ENCODE measurements at regions not wholly inside any gene's neighbourhood (a gene's known extent, or its start where the extent isn't known, plus 50 kb on each side); places are given as distances from the start of the nearest gene placed in this dataset.

DNA sequence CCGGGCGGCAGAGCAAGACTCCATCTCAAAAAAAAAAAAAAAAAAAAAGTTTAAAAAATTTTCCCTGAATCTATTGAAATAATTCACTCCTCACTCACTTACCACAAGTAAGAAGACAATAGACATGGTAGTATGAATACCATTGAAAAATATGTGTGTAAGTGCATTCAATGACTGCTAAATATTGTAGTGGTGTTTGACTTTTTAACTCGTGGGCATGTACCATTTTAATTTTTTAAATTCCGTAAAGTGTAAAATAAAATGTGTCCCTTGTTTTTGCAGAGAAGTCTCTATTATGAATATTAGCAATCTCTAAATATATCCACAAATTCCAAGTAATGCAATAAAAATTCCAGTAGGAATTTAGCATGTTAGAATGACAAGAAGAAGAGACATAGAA lies 134.1 kb downstream of the COPS8 start:
- DNase-seq: no peak
- Mint-ChIP-seq H3K36me3 (ENCODE audit: low read depth) (no peaks in the 10 kb centered on the region), H3K4me3 (no peak overlapping the region), H3K4me1 (no peaks in the 10 kb centered on the region), H3K9me3 (no peaks in the 10 kb centered on the region), H3K27me3 (peaks cover 8% of the 10 kb centered on the region), H3K27ac (no peak overlapping the region)
- ChIA-PET CTCF (no interaction called here), POLR2A (no interaction called here)

DNA sequence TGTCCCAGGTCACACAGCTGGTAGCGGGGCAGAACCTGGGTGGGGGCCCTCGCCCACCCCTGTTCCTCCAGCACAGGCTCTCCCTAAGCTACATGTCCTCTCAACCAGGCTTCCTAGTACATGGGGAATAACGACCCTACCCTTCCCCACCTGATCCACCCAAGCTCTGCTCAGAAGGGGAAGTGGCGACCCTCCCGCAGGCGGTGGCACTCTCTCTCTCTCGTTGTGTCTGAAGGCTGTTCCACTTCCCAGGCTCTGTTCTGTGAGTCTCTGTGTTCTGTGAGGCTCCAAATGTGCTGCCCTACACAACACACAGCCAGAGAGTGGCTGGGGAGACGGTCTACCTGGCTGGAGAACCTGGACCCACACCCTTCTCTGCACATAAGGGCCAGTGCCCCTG lies 135.8 kb downstream of the COPS8 start:
- POLR2A ChIA-PET: no interaction called here
- CTCF ChIA-PET: no interaction called here
- peaks cover 10% of the 10 kb centered on the region for H3K27me3 Mint-ChIP-seq
- no peak overlapping the region for H3K4me3 Mint-ChIP-seq
- H3K4me1 Mint-ChIP-seq: no peaks in the 10 kb centered on the region
- no peaks in the 10 kb centered on the region for H3K36me3 Mint-ChIP-seq (ENCODE audit: low read depth)
- DNase-seq: no peak
- H3K27ac Mint-ChIP-seq: no peak overlapping the region
- H3K9me3 Mint-ChIP-seq: no peaks in the 10 kb centered on the region

DNA sequence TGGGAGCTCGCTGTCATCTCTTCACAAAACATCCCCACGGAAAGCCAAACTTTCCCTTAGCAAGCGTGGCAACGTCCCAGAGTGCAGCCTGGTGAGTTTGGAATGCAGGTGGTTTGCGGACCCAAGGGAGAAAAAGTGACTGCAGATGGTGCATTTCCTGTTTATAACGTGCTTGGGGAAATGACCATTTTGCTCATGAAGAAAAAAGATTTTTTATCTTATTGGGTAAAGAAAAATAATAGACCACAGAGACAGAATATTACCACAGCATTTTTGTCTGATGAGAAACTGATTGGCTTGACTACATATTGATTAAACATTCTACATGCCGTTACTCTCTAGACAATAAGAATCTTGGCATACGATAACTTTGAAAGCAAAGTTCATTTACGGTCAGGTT lies 136.5 kb downstream of the COPS8 start:
- H3K27ac Mint-ChIP-seq: no peak overlapping the region
- H3K4me1 Mint-ChIP-seq: no peaks in the 10 kb centered on the region
- ChIA-PET POLR2A (no interaction called here), CTCF (no interaction called here)
- no peak overlapping the region for H3K4me3 Mint-ChIP-seq
- no peak for DNase-seq
- no peaks in the 10 kb centered on the region for H3K9me3 Mint-ChIP-seq
- no peaks in the 10 kb centered on the region for H3K36me3 Mint-ChIP-seq (ENCODE audit: low read depth)
- peaks cover 10% of the 10 kb centered on the region for H3K27me3 Mint-ChIP-seq

DNA sequence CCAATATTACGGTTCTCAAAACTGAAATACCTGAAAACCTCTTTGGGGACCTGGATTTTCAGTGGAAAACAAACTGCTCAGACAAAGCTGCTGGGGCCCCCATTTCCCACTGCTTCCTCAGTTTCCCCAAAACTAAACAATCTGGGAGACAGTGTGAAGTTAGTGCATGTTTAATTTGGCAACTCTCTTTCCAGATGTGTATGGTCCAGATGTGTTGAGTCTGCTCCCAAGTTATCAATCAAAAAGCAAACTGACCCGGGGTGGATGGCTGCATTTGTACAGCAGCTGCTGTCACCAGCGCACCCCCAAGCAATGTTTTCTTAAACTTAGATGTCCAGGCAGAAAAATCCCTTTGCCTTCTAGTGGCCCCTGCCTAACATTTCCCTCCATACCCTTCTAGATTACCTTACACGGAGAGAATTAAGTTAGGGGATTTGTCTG lies 136.9 kb downstream of the COPS8 start:
- Mint-ChIP-seq H3K4me3 (no peak overlapping the region), H3K27ac (no peak overlapping the region), H3K36me3 (ENCODE audit: low read depth) (no peaks in the 10 kb centered on the region), H3K27me3 (peaks cover 10% of the 10 kb centered on the region), H3K4me1 (peaks cover 1% of the 10 kb centered on the region), H3K9me3 (no peaks in the 10 kb centered on the region)
- ChIA-PET CTCF (no interaction called here), POLR2A (no interaction called here)
- no peak for DNase-seq

DNA sequence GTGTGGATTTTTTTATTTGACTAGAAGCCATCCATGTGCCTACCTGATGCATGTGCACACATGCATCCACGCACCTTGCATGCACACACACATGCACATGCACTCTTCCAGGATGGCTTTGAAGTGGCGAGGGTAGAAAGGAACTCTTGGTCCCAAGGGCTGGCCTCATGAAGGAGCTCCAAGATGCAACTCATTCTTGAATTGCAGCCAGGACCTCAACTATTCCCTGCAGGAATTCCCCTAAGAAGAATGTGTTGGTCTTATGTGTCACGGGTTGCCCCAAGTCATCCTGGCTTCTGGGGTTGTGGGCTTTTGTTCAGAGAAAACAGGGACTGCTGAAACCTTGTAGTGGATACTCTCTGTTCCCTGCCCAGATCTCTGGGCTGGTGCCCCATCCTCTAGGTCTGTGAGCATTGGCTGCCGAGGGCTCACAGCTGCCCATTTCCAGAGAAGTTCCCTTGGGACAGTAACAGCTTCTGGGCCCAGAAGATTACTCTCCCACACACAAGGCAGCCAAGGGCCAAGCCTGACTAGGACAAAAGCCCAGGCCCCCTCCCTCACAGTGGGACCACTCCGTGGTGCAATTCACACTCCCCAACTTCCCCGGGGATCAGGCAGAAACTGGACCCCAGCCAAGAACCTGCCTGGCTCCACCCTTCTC lies 137.6 kb downstream of the COPS8 start:
- no peak for DNase-seq
- no peak overlapping the region for H3K4me3 Mint-ChIP-seq
- H3K4me1 Mint-ChIP-seq: peaks cover 5% of the 10 kb centered on the region
- ChIA-PET CTCF (no interaction called here), POLR2A (no interaction called here)
- H3K27me3 Mint-ChIP-seq: peaks cover 15% of the 10 kb centered on the region
- no peaks in the 10 kb centered on the region for H3K36me3 Mint-ChIP-seq (ENCODE audit: low read depth)
- no peaks in the 10 kb centered on the region for H3K9me3 Mint-ChIP-seq
- no peak overlapping the region for H3K27ac Mint-ChIP-seq

DNA sequence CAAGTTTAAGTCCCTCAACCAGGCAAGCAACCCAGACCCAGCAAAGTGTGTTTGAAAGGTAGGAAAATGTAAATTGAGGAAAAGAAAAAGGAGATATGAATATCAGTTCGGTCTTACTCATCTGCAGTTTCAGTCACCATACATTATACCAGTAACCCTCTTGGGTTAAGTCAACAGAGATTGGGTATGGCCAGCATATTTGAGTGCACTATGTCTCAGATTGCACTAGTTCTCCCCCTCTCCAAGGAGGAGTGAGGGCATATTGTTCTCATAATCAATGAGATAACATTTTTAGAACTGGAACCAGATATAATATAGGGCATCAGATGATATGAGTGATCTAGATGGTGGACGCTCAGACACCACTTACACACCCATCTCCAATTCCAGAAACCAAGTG lies 141.5 kb downstream of the COPS8 start:
- Mint-ChIP-seq H3K4me3 (no peak overlapping the region), H3K4me1 (peaks cover 5% of the 10 kb centered on the region), H3K27ac (no peak overlapping the region), H3K27me3 (peaks cover 18% of the 10 kb centered on the region), H3K9me3 (no peaks in the 10 kb centered on the region), H3K36me3 (ENCODE audit: low read depth) (no peaks in the 10 kb centered on the region)
- ChIA-PET CTCF (no interaction called here), POLR2A (no interaction called here)
- no peak for DNase-seq

DNA sequence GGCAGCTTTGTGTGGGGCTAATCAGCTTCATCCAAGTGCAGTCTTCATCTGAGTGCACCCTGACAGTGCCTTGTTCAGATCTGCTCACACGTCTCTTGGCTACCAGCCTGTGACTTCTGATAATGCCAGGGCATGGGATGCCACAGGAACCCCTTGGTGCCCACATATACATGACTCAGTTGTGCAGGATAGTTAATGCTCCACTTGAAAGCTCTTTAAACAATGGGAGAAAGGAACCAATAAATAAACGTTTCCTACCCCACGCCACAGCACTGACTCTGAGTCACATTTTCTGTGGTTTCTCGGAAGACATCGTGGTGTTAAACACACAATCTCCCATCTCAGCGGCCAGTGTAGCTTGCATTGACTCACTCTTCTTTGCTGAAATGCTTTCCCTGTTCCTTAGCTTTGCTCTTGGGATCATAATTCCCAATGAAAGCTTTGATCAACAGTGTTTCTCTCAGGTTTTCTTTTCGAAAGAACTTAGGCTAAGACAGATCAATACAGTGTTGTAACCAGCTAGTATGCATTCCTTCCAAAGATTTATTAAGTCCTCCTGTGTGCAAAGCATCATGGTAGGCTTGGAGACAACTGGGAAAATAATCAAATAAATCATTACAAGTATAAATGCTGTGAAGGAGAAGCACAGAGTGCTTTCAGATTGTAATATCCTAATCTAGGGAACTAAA lies 142.0 kb downstream of the COPS8 start:
- Mint-ChIP-seq H3K4me3 (no peak overlapping the region), H3K9me3 (no peaks in the 10 kb centered on the region), H3K4me1 (peaks cover 5% of the 10 kb centered on the region), H3K27ac (no peak overlapping the region), H3K36me3 (ENCODE audit: low read depth) (no peaks in the 10 kb centered on the region), H3K27me3 (peaks cover 20% of the 10 kb centered on the region)
- no peak for DNase-seq
- CTCF ChIA-PET: no interaction called here
- POLR2A ChIA-PET: no interaction called here

DNA sequence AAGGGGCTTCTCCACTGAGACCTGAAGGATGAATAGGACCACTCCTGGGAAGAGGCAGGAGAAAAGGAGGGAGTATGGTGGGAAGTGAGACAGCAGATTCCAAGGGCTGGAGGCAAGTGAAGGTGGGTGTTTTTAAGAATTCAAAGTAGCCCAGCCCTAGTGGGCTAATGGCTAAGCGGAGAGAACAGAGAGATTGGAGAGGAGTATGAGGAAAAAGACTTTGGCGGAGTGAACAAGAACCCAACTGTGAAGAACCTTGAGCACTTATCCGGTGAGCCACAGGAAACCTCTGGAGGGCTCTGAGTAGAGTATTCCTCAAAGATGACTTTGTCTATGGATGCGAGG lies 142.6 kb downstream of the COPS8 start:
- H3K4me3 Mint-ChIP-seq: no peak overlapping the region
- H3K4me1 Mint-ChIP-seq: peaks cover 5% of the 10 kb centered on the region
- H3K36me3 Mint-ChIP-seq (ENCODE audit: low read depth): no peaks in the 10 kb centered on the region
- CTCF ChIA-PET: no interaction called here
- no peaks in the 10 kb centered on the region for H3K9me3 Mint-ChIP-seq
- peaks cover 20% of the 10 kb centered on the region for H3K27me3 Mint-ChIP-seq
- POLR2A ChIA-PET: no interaction called here
- DNase-seq: no peak
- H3K27ac Mint-ChIP-seq: no peak overlapping the region

DNA sequence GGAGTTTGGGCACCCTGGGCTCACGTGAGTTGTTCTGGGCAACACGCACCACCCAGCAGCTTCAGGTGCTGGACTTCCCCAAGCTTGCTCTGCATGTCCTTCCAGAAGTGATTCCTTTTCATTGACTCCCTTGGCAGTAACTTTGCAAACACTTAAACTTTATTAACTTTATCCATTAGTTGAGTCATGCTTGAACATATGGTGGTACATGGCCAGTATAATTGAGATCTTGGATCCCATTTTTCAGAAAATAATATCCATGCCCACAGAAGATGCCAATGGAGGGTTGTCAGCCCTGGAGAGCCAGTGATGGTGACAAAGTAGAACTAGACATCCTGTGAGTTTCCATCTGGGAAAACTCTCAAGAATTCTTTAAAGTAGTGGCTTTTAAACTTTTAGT lies 144.2 kb downstream of the COPS8 start:
- no peaks in the 10 kb centered on the region for H3K36me3 Mint-ChIP-seq (ENCODE audit: low read depth)
- H3K4me3 Mint-ChIP-seq: no peak overlapping the region
- CTCF ChIA-PET: no interaction called here
- H3K27ac Mint-ChIP-seq: no peak overlapping the region
- H3K9me3 Mint-ChIP-seq: no peaks in the 10 kb centered on the region
- peaks cover 16% of the 10 kb centered on the region for H3K27me3 Mint-ChIP-seq
- POLR2A ChIA-PET: no interaction called here
- DNase-seq: no peak
- H3K4me1 Mint-ChIP-seq: peaks cover 5% of the 10 kb centered on the region

DNA sequence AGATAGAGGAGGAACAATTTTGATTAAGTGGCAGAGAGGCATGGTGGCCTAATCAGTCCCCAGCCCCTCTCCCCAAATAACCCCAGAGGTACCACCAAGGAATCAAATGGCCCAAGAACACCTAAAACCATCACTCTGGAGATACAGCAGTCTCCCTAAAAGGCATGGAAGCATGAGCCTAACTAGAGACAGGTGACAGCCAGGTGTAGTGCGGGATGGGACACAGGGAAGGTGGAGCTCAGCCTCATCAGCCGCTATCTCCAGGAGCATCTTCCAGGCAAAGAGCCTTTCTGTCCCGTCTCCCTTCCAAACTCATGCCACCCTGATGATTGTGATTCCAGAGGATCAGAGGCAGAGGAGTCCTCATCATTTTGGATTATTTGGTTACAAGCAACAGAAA lies 144.7 kb downstream of the COPS8 start:
- no peaks in the 10 kb centered on the region for H3K9me3 Mint-ChIP-seq
- H3K4me1 Mint-ChIP-seq: peaks cover 5% of the 10 kb centered on the region
- ChIA-PET CTCF (no interaction called here), POLR2A (no interaction called here)
- H3K27ac Mint-ChIP-seq: no peak overlapping the region
- DNase-seq: no peak
- H3K27me3 Mint-ChIP-seq: peaks cover 16% of the 10 kb centered on the region
- no peak overlapping the region for H3K4me3 Mint-ChIP-seq
- H3K36me3 Mint-ChIP-seq (ENCODE audit: low read depth): no peaks in the 10 kb centered on the region

DNA sequence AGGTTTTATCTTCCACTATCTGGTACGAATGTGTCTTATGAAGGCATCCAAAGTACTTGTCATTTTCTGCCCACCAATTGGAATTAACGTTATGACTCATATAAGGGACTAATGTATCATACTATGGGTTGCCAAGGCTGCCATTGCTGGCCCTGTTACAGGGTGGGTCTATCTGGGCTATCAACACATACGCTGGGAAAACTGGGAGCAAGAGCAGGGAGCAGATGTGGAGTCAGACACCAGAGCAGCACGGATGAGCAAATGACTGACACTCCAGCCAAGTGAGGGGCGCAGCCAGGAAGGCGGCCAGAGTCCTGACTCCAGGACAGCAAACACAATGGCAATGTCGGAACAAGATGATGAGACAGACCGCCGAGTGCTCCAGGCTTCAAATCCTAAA lies 145.9 kb downstream of the COPS8 start:
- Mint-ChIP-seq H3K36me3 (ENCODE audit: low read depth) (no peaks in the 10 kb centered on the region), H3K27ac (no peak overlapping the region), H3K9me3 (no peaks in the 10 kb centered on the region), H3K4me3 (no peak overlapping the region), H3K4me1 (peaks cover 5% of the 10 kb centered on the region), H3K27me3 (peaks cover 16% of the 10 kb centered on the region)
- ChIA-PET POLR2A (no interaction called here), CTCF (no interaction called here)
- DNase-seq: no peak

DNA sequence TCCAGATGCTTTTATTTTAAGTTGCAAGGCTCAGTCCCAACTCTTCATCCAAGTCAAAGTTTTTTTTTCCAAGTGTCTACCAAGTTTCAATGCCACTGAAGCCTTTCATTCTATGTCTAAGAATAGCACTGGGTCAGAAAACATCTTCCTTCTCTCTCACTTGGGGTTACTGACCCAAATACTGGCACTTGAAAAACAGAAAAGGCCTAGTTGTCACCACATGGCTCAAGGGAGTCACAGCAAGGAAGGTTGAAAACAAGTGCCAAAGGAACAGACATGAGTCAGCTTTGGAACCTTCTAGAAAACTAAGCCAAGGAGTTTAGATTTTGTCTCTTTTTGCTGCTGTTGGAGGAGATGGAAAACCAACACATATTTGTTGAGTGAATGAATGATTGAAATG lies 146.5 kb downstream of the COPS8 start:
- ChIA-PET POLR2A (no interaction called here), CTCF (no interaction called here)
- H3K27ac Mint-ChIP-seq: no peak overlapping the region
- H3K4me1 Mint-ChIP-seq: peaks cover 5% of the 10 kb centered on the region
- no peak overlapping the region for H3K4me3 Mint-ChIP-seq
- H3K36me3 Mint-ChIP-seq (ENCODE audit: low read depth): no peaks in the 10 kb centered on the region
- no peak for DNase-seq
- H3K27me3 Mint-ChIP-seq: peaks cover 16% of the 10 kb centered on the region
- no peaks in the 10 kb centered on the region for H3K9me3 Mint-ChIP-seq

DNA sequence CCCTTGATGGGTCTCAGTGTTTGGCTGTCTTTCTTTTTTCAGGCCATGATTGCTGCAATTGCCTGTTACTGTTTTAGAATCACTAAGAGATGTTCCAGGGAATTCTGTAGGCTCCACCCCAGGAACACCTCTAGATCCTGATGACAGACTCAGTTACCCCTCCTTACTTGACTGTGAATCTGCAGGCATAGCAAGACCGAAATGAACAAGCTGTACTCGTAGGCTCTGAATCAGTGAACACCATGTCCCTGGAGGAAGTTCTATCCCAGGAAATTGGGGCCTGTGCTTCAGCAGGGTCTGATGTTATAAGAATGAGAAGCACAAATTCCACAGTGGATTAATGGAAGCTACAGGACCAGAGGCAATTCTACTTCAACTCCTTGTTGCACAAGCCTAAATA lies 148.6 kb downstream of the COPS8 start:
- POLR2A ChIA-PET: no interaction called here
- Mint-ChIP-seq H3K9me3 (no peaks in the 10 kb centered on the region), H3K4me3 (no peak overlapping the region), H3K4me1 (no peaks in the 10 kb centered on the region), H3K27ac (no peak overlapping the region), H3K36me3 (ENCODE audit: low read depth) (no peaks in the 10 kb centered on the region), H3K27me3 (peaks cover 9% of the 10 kb centered on the region)
- no peak for DNase-seq
- CTCF ChIA-PET: no interaction called here

DNA sequence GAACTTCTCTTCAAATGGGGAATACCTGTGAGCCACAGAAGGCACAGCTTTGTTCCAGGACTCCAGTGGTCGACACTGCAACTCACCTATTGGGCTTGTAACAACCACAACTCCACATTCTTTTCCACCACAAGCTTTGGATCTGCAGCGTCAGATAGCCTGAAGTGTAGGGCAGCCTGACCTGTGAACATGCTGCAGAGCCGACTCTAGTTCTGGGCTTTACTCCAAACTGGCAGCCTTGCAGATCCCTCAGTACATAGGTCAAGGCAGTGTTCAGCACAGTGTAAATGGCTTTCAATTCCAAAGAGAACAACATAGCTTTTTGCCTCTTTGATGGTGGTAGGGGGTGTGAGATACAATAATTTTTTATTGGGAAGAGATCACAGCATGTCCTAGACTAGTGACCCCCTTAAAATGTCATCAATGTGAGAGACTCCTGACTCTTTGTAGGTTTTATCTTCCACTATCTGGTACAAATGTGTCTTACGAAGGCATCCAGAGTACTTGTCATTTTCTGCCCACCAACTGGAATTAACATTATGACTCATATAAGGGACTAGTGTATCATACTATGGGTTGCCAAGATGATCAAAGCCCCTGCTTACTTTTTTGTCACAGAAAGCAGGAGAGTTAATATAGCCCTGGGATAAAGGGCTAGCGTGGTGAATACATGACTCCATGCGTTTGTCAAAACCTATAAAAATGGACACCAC lies 149.8 kb downstream of the COPS8 start:
- ChIA-PET POLR2A (interaction anchor here (0.6 kb wide), 1 partner anchor 39 kb away, joined by 3 read pairs; no protein-coding TSS in a partner anchor), CTCF (no interaction called here)
- Mint-ChIP-seq H3K27me3 (peaks cover 9% of the 10 kb centered on the region), H3K4me1 (no peaks in the 10 kb centered on the region), H3K27ac (no peak overlapping the region), H3K4me3 (no peak overlapping the region), H3K36me3 (ENCODE audit: low read depth) (no peaks in the 10 kb centered on the region), H3K9me3 (peaks cover under 1% of the 10 kb centered on the region)
- no peak for DNase-seq
